Epithelial cell of proximal tubule (primary cell): ENCODE measurements at regions not wholly inside any gene's neighbourhood (a gene's known extent, or its start where the extent isn't known, plus 50 kb on each side); places are given as distances from the start of the nearest gene placed in this dataset.

Experiments used
- DNase-seq: peaks from one replicate; pipeline ENCODE4 v3.0.0-alpha.2; 2011; ENCODE audit warnings: low read depth
- H3K4me3 ChIP-seq: 2 replicates; pipeline ENCODE4 v1.5.1; 2011; ENCODE audit warnings: low read depth, mild to moderate bottlenecking, low read length
- TF ChIP-seq, protein P1 (sequence below): conservative IDR thresholded peaks from 2 replicates; pipeline ENCODE4 v1.5.1; 2012; ENCODE audit warnings: low read depth, mild to moderate bottlenecking, low read length

GRCh38 chr14:65299826-65300225 lies 112.7 kb upstream of the FUT8 start:
- H3K4me3 ChIP-seq, result no peak overlapping the region
- DNase-seq, result no peak
- TF ChIP-seq, protein P1, sequence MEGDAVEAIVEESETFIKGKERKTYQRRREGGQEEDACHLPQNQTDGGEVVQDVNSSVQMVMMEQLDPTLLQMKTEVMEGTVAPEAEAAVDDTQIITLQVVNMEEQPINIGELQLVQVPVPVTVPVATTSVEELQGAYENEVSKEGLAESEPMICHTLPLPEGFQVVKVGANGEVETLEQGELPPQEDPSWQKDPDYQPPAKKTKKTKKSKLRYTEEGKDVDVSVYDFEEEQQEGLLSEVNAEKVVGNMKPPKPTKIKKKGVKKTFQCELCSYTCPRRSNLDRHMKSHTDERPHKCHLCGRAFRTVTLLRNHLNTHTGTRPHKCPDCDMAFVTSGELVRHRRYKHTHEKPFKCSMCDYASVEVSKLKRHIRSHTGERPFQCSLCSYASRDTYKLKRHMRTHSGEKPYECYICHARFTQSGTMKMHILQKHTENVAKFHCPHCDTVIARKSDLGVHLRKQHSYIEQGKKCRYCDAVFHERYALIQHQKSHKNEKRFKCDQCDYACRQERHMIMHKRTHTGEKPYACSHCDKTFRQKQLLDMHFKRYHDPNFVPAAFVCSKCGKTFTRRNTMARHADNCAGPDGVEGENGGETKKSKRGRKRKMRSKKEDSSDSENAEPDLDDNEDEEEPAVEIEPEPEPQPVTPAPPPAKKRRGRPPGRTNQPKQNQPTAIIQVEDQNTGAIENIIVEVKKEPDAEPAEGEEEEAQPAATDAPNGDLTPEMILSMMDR, result no peak

DNA sequence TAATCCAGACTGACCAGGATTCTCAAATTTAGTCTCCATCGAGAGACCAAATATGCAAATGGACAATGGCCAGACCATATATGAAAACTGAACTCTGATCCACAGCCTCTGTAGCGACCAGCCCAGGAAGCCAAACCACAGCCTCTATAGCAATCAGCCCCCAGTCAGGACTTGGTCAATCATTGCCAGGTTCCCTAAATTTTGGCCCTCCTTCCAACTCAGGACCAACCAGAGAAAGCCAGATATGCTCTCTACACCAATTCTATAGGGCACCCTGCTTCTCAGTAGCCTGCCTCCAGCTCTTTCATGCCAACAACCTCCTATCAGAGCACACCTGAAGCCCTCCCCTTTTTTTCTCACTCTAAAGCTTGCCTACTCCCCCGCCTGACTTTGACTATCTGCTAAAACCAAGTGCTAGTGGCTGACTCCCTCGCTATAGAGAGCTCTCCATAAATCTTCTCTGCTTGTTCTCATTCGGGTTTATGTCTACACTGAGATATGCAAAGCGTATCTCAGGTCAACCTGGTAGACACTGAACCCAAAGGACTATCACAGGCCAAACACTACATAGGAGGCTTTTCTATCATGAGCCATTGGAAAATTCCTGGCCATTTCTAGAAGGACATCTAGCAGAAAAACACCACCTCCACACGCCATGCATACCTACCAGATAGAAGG lies 110.5 kb upstream of the FUT8 start:
- H3K4me3 ChIP-seq, result no peak overlapping the region
- no peak for DNase-seq

DNA sequence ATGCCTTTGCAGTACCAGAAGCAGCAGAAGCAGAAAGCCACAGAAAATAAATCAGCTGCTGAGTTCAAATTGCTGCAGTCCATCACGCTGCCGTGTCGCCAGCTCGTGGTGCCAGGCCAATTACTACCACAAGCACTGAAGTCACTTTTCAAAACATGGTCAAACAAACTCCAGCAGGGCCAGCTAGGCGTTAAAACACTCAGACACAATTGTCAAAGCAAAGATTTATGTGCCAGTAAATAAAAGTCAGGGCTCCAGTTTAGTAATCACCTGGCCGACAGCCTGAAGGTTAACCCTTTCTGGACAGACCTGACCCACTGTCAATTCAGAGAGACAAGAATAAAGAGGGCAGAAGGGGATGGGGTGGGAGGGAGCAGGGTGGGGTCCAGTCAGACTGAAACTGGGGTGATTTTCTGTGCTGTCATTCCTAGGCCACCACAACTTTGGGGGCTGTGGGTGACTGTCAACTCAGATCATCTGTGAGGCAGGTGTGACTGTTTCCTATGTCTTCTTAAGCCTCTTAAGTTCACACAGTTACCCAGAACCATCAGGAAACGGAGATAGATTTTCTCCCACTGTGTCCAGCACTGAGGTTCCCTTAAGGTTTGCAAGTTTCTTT lies 109.8 kb upstream of the FUT8 start:
- no peak overlapping the region for H3K4me3 ChIP-seq
- DNase-seq, result no peak
- TF ChIP-seq, protein P1, result no peak

More for the DNA sequence above, 110.5 kb upstream of the FUT8 start:
- TF ChIP-seq, protein P1, result no peak

DNA sequence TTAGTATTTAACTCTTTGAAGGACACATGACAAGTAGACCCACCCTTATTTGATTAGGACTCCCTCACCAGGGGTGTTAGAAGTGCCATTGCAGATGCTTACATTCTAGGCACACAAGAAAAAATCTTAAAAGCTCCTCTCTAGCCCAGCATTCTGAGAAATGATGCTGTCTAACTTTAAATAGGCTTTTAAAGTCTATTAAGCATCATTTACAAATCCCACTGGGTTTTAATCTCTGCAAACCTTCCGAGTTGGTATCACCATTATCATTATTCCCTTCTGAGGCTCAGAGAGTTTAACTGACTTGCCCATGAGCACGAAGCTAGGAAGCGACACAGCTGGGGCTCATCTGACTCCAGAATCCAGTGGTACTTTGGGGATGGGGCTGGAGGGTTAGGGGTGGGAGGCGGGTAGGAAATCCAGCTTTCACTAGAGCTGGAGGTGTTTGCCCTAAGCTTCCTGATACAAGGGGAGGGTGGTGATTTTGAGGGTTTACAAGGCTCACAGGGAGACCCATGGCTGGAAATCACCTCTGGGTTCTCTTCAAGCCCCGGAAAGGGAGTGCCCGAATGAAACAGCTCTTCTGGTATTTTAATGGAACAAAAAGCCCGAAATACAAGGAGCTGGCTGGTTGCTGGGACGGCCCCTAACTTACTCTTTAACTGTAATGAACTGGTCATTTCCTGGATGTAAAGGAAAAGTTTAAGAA lies 109.2 kb upstream of the FUT8 start:
- DNase-seq, result no peak
- H3K4me3 ChIP-seq, result no peak overlapping the region

DNA sequence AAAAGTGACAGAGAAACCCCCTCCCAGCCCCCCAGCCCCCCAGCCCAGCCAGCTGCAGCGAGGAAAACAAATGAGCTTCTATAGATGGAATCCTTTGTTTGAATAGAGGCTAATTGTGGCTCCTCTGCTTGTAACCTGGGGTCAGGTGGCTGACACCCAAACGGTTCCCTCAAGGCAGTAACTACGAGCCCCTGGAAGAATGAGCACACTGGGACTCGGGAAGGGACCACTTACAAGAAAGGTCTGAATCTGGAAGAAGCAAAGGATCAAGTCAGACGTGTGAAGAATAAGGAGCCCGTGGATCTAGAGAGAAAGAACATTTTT lies 108.7 kb upstream of the FUT8 start:
- H3K4me3 ChIP-seq, result no peak overlapping the region
- TF ChIP-seq, protein P1, result no peak
- no peak for DNase-seq

More for the DNA sequence above, 109.2 kb upstream of the FUT8 start:
- TF ChIP-seq, protein P1, result no peak

DNA sequence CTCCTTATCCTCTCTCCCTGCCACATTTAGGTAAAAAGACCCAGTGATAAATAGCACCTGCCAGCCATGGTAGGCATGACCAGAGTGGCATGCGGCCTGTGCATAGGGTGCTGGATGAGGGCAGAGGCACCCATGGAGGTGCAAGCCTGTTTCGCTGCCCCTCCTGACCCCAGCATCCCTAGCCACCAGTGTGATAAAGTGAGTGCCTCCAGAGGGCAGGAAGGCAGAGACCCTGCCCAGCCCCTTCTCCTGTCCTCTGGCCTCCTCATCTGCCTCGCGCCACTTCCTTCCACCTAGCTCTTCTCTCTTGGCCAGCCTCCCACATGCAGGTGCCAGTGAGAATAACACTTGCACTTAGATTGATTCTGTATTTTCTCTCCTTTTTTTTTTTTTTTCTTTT lies 108.3 kb upstream of the FUT8 start:
- TF ChIP-seq, protein P1, result no peak
- H3K4me3 ChIP-seq, result no peak overlapping the region
- no peak for DNase-seq
